ENCODE measurements at regions not wholly inside any gene's neighbourhood (a gene's known extent, or its start where the extent isn't known, plus 50 kb on each side); places are given as distances from the start of the nearest gene placed in this dataset.
A peak's percentile ranks its signal among the peaks of the same experiment; 100 is the strongest.

DNA sequence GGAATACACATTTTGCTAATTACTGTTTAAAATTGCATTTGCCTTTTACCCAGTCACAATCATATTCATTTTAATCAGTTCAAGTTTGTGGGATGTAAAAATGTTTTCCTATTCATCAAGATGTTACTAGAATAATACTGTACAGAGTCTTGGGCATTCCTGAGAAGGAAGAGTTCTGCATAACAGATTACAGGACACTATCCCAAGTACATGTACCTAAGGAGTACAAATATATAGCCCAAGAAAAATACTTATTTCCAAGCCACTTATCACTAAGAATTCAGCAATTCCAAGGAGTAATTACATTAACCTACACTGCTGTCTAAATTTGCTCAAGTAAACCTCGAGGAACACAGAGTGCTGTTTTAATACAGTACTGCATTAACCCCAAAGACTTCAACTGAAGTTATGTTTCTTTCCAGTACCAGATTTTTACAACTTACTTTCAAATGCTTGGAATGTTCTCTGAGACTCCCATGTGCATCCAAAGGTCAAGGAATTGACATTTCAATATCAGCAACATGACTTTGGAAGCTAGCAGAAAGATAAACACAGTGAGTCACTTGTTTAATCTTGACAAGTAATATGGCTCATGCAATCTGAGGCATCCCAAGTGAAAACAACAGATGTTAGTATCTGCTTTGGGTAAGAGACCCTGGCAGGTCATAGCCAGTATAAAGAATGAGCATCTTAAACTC, 125.4 kb upstream of the BET1 start:
- H2AFZ ChIP-seq (replicated peaks; ENCODE audit: low read length, poor library complexity), result no peak overlapping the region
- H3K27ac ChIP-seq (ENCODE audit: insufficient read depth, low read length), result peak overlapping the region; percentile 68; the same call in 1 of the 2 replicates

More for the DNA sequence above, 125.4 kb upstream of the BET1 start:
- Histone ChIP-seq H3K27me3 (ENCODE audit: control insufficient read depth, insufficient read depth, low read length) (no peaks in the 10 kb centered on the region), H3K79me1 (ENCODE audit: low read depth in 1 of 2, low read length in 2 of 2) (no peaks in the 10 kb centered on the region), H4K91ac (ENCODE audit: insufficient read depth, low read depth, low read length) (no peak overlapping the region), H2BK5ac (ENCODE audit: low read depth, low read length, poor library complexity, severe bottlenecking) (peak overlapping the region; percentile 95), H3K36me3 (ENCODE audit: control insufficient read depth, insufficient read depth, low read length) (no peaks in the 10 kb centered on the region), H4K5ac (ENCODE audit: low read depth, low read length) (peak overlapping the region; percentile 50), H3K9ac (ENCODE audit: low read depth, low read length) (peak overlapping the region; percentile 8; the same call in 1 of the 2 replicates), H3K9me3 (ENCODE audit: control insufficient read depth, insufficient read depth, low read length) (no peaks in the 10 kb centered on the region), H4K8ac (ENCODE audit: low read depth in 2 of 2, low read length in 2 of 2) (peak overlapping the region; percentile 45 to 66), H3K56ac (ENCODE audit: extremely low read depth, insufficient read depth, low read length) (peak overlapping the region; percentile 69), H3K18ac (ENCODE audit: low read depth, low read length) (peak overlapping the region; percentile 56), H3K4me1 (ENCODE audit: control insufficient read depth, insufficient read depth, low read length) (peaks cover 14% of the 10 kb centered on the region), H3K9me1 (ENCODE audit: insufficient read depth, low read length) (0 out of 2 replicates have a peak, but pooled peaks cover 3% of the 10 kb centered on the region), H3K4me2 (ENCODE audit: low read depth, low read length) (peak overlapping the region; percentile 43), H2BK20ac (ENCODE audit: low read depth, low read length) (peak overlapping the region; percentile 54; the same call in 1 of the 2 replicates), H2AK9ac (replicated peaks; ENCODE audit: low read depth, low read length, poor library complexity) (no peak overlapping the region), H2BK15ac (ENCODE audit: low read depth, low read length) (0 out of 3 replicates have a peak overlapping the region, but pooled peaks have one; percentile 45), H3K4me3 (ENCODE audit: insufficient read depth, low read depth, low read length) (no peak overlapping the region), H2AK5ac (ENCODE audit: low read depth, low read length) (no peak overlapping the region), H3K14ac (replicated peaks; ENCODE audit: low read depth, low read length) (peak overlapping the region; percentile 77; the same call in 1 of the 2 replicates), H4K20me1 (ENCODE audit: insufficient read depth, low read length) (no peaks in the 10 kb centered on the region), H3K4ac (ENCODE audit: low read depth, low read length) (peak overlapping the region; percentile 10; the same call in 1 of the 2 replicates), H3K23ac (ENCODE audit: low read depth, low read length) (peak overlapping the region; percentile 73; the same call in 1 of the 2 replicates), H2BK120ac (ENCODE audit: low read depth, low read length) (peak overlapping the region; percentile 60)
- TF ChIP-seq RCOR1 (IDR thresholded peaks at IDR 0.05; ENCODE audit: insufficient replicate concordance, low read length) (peak; percentile 98), MAFK (IDR thresholded peaks at IDR 0.05; ENCODE audit: low read depth, low read length) (peak; percentile 34), BHLHE40 (IDR thresholded peaks at IDR 0.05; ENCODE audit: low read depth, low read length) (peak; percentile 85), MXI1 (IDR thresholded peaks at IDR 0.05; ENCODE audit: borderline replicate concordance, low read depth, low read length) (peak; percentile 65; the same call in 1 of the 2 replicates), SMC3 (IDR thresholded peaks at IDR 0.05; ENCODE audit: low read depth, low read length) (no peak), FOS (IDR thresholded peaks at IDR 0.05; ENCODE audit: low read depth, low read length) (peak; percentile 97), POLR2A (IDR thresholded peaks at IDR 0.05; ENCODE audit: low read depth, low read length) (no peak), CEBPB (IDR thresholded peaks at IDR 0.05; ENCODE audit: low read depth, low read length) (peak; percentile 83), NFE2L2 (IDR thresholded peaks at IDR 0.05; ENCODE audit: low read depth, low read length) (peak; percentile 39; the same call in 1 of the 2 replicates)
- TF ChIP-seq, protein P1, sequence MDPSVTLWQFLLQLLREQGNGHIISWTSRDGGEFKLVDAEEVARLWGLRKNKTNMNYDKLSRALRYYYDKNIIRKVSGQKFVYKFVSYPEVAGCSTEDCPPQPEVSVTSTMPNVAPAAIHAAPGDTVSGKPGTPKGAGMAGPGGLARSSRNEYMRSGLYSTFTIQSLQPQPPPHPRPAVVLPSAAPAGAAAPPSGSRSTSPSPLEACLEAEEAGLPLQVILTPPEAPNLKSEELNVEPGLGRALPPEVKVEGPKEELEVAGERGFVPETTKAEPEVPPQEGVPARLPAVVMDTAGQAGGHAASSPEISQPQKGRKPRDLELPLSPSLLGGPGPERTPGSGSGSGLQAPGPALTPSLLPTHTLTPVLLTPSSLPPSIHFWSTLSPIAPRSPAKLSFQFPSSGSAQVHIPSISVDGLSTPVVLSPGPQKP (IDR thresholded peaks at IDR 0.05; ENCODE audit: borderline replicate concordance, low read depth, low read length), result no peak
- TF ChIP-seq, protein P2, sequence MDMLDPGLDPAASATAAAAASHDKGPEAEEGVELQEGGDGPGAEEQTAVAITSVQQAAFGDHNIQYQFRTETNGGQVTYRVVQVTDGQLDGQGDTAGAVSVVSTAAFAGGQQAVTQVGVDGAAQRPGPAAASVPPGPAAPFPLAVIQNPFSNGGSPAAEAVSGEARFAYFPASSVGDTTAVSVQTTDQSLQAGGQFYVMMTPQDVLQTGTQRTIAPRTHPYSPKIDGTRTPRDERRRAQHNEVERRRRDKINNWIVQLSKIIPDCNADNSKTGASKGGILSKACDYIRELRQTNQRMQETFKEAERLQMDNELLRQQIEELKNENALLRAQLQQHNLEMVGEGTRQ (IDR thresholded peaks at IDR 0.05; ENCODE audit: low read depth, low read length), result no peak
- dilution Hi-C loops (cut with HindIII; ENCODE audit: low sequenced_read_pairs, unreplicated experiment) (no loop called here), intact Hi-C loops (cut with micrococcal nuclease) (loop anchor here (5.0 kb wide), 1 partner anchor 53 kb away; no protein-coding TSS in a partner anchor), in situ Hi-C loops (cut with MboI; ENCODE audit: low sequenced_read_pairs) (no loop called here)
- CTCF ChIA-PET, result interaction anchor here (0.6 kb wide), 1 partner anchor 93 kb away, joined by 4 read pairs; no protein-coding TSS in a partner anchor
- POLR2A ChIA-PET (ENCODE audit: unreplicated experiment), result no interaction called here
- DNase-seq (peak; percentile 98), ATAC-seq (ENCODE audit: low read depth) (peak; percentile 92)
- WGBS, 2 experiments (ENCODE audit: extremely low coverage in 2 of 2, insufficient read length in 1 of 2), result no CpG with 5 or more reads among the region's 1 CpG
- no TSS peak for BruUV-seq (replicated peaks)

Data from IMR-90 (cell line).